Right lobe of liver (tissue), 6 donors: ENCODE measurements at regions not wholly inside any gene's neighbourhood (a gene's known extent, or its start where the extent isn't known, plus 50 kb on each side); places are given as distances from the start of the nearest gene placed in this dataset.
"Not testable (repeated sequence)": the region's sequence is repeated elsewhere in the genome, so short reads cannot be mapped to it uniquely, and the experiment has no call there.

Experiments
- ATAC-seq, 4 donors: fragments of 200-7000 bp; cut with Tn5 transposase; one replicate each; pipeline ENCODE4 v1.9.1; 2020; ENCODE audit warnings: mild to moderate bottlenecking in 4 of 4, moderate library complexity in 4 of 4
- DNase-seq, 3 donors: peaks; one replicate each; pipeline ENCODE4 v3.0.0-alpha.2; 2020
- H3K27ac ChIP-seq, 3 donors: fragments of 200-600 bp; one replicate each; pipeline ENCODE4 v1.8.0; 2022
- H3K27me3 ChIP-seq, 2 donors: fragments of 200-600 bp; one replicate each; pipeline ENCODE4 v1.8.0; 2022
- H3K36me3 ChIP-seq, 4 donors: fragments of 200-600 bp; sonication (generic) in 1 of 4; one replicate each; pipeline versions ENCODE4 v1.5.1 to v1.8.0; 2017 to 2022; ENCODE audit warnings: control low read depth in 1 of 4
- H3K4me1 ChIP-seq, 4 donors: fragments of 200-600 bp; sonication (generic) in 1 of 4; one replicate each; pipeline versions ENCODE4 v1.5.1 to v1.8.0; 2017 to 2022; ENCODE audit warnings: control low read depth in 1 of 4
- H3K4me3 ChIP-seq, 3 donors: fragments of 200-600 bp; one replicate each; pipeline ENCODE4 v1.8.0; 2022
- H3K9me3 ChIP-seq, 4 donors: fragments of 200-600 bp; sonication (generic) in 1 of 4; one replicate each; pipeline versions ENCODE4 v1.5.1 to v1.8.0; 2017 to 2022; ENCODE audit warnings: control low read depth in 1 of 4
- WGBS: methylation state at CpG from one replicate; pipeline ENCODE4 v1.1.6; 2018; ENCODE audit warnings: low coverage, low lambda C conversion rate; ENCODE audit not compliant: insufficient coverage; ENCODE audit errors: missing lambda C conversion rate; 5-methylcytosine and 5-hydroxymethylcytosine counted together
- intact Hi-C, 2 donors: fragments of 100-400 bp; cut with DNase I; formaldehyde crosslinking; loops; one replicate each; pipeline versions ENCODE4 v1.11.2 to v1.14.1; 2022
- donor health status: DM: no; HTN: yes; CAD: no.
- donor health status: DM: no; HTN: no; CAD: no.
- donor health status: DM: no; HTN: no; CAD: no.
- donor health status: DM: no; HTN: yes; CAD: no.
- donor health status: DM: no; HTN: yes; CAD: no.

- H3K27me3 ChIP-seq, H3K27ac ChIP-seq, H3K4me1 ChIP-seq, H3K4me3 ChIP-seq, intact Hi-C loops, H3K9me3 ChIP-seq, DNase-seq, H3K36me3 ChIP-seq: not testable (repeated sequence)
- ATAC-seq: peak in 1 of 4 donors; percentile 30
- WGBS: no CpG with 5 or more reads among the region's 14 CpGs
These were observed 128.7 kb downstream of the GOLGA6L22 start for GRCh38 chr15:22587391-22587790.

- H3K36me3 ChIP-seq, H3K9me3 ChIP-seq, DNase-seq, ATAC-seq, H3K4me1 ChIP-seq, H3K27me3 ChIP-seq, H3K27ac ChIP-seq, intact Hi-C loops, H3K4me3 ChIP-seq: not testable (repeated sequence)
- WGBS: 100% methylated on average over 2 of the region's 14 CpGs
These were observed 139.8 kb downstream of the GOLGA6L22 start for GRCh38 chr15:22598552-22598951.

- H3K4me3 ChIP-seq, H3K9me3 ChIP-seq, H3K27me3 ChIP-seq, intact Hi-C loops, H3K4me1 ChIP-seq, H3K27ac ChIP-seq, H3K36me3 ChIP-seq, DNase-seq, ATAC-seq: not testable (repeated sequence)
- 93% methylated on average over 21 of the region's 30 CpGs for WGBS
These were observed 141.0 kb downstream of the GOLGA6L22 start for GRCh38 chr15:22599526-22600320.

GRCh38 chr15:22616976-22617375, 158.3 kb downstream of the GOLGA6L22 start:
- H3K36me3 ChIP-seq, H3K27me3 ChIP-seq, ATAC-seq, H3K27ac ChIP-seq, H3K4me3 ChIP-seq, H3K9me3 ChIP-seq, DNase-seq, H3K4me1 ChIP-seq, intact Hi-C loops: not testable (repeated sequence)
- 0% methylated on average over 1 of the region's 9 CpGs for WGBS

- H3K36me3 ChIP-seq, H3K9me3 ChIP-seq, ATAC-seq, intact Hi-C loops, H3K27me3 ChIP-seq, H3K27ac ChIP-seq, DNase-seq, H3K4me3 ChIP-seq, H3K4me1 ChIP-seq: not testable (repeated sequence)
- 31% methylated on average over 3 of the region's 3 CpGs for WGBS
These were observed 154.7 kb upstream of the NIPA1 start for GRCh38 chr15:22631789-22632188.

GRCh38 chr15:22639983-22640382, 146.5 kb upstream of the NIPA1 start:
- intact Hi-C loops, DNase-seq, H3K9me3 ChIP-seq, H3K4me1 ChIP-seq, H3K27ac ChIP-seq, ATAC-seq, H3K4me3 ChIP-seq, H3K36me3 ChIP-seq, H3K27me3 ChIP-seq: not testable (repeated sequence)
- WGBS: 69% methylated on average over 2 of the region's 2 CpGs

GRCh38 chr15:22649458-22649857, 137.0 kb upstream of the NIPA1 start:
- DNase-seq, intact Hi-C loops: not testable (repeated sequence)

GRCh38 chr15:22651179-22651578, 135.3 kb upstream of the NIPA1 start:
- DNase-seq, H3K4me3 ChIP-seq, H3K36me3 ChIP-seq, ATAC-seq, H3K27ac ChIP-seq, intact Hi-C loops, H3K27me3 ChIP-seq, H3K4me1 ChIP-seq, H3K9me3 ChIP-seq: not testable (repeated sequence)
- 90% methylated on average over 2 of the region's 2 CpGs for WGBS

More at GRCh38 chr15:22649458-22649857, 137.0 kb upstream of the NIPA1 start:
- 61% methylated on average over 2 of the region's 4 CpGs for WGBS
- H3K4me3 ChIP-seq, H3K9me3 ChIP-seq, H3K36me3 ChIP-seq, ATAC-seq, H3K4me1 ChIP-seq, H3K27ac ChIP-seq, H3K27me3 ChIP-seq: not testable (repeated sequence)
